A549 (cell line): ENCODE measurements at regions not wholly inside any gene's neighbourhood (a gene's known extent, or its start where the extent isn't known, plus 50 kb on each side); places are given as distances from the start of the nearest gene placed in this dataset.

Experiments used
- small RNA-seq, 6 experiments: library from RNA; depleted of rRNA; stranded (forward); fragments of <200 nt; gene quantifications; one replicate each; pipeline ENCODE3, GENCODE V24; 2012

Small RNA genes in the stretch of these regions (small RNA-seq; reads per million reads assigned to genes)
- gene AL158209.2 (0 reads per million in 6 experiments), gene RF00017 (0 reads per million in 6 experiments), gene RNU6-15P (0 to 4.2 (median 0) reads per million in 6 experiments)
